LHCN-M2 (cell line): ENCODE measurements at regions not wholly inside any gene's neighbourhood (a gene's known extent, or its start where the extent isn't known, plus 50 kb on each side); places are given as distances from the start of the nearest gene placed in this dataset.
A peak's percentile ranks its signal among the peaks of the same experiment; 100 is the strongest.

ENCODE experiments used
- DNase-seq: peaks from one replicate; pipeline ENCODE4 v3.0.0-alpha.2; 2012; ENCODE audit warnings: low read depth

- no peak for DNase-seq
These were observed 237.0 kb upstream of the GRAMD2B start for GRCh38 chr5:126186210-126186609.

- peak; percentile 26 for DNase-seq
These were observed 234.4 kb upstream of the GRAMD2B start for GRCh38 chr5:126188804-126189203.

- DNase-seq, result no peak
These were observed 234.0 kb upstream of the GRAMD2B start for GRCh38 chr5:126189231-126189630.

- DNase-seq, result no peak
These were observed 233.3 kb upstream of the GRAMD2B start for GRCh38 chr5:126189862-126190261.

- DNase-seq, result no peak
These were observed 231.0 kb upstream of the GRAMD2B start for GRCh38 chr5:126192226-126192625.

GRCh38 chr5:126195410-126196100 is 227.7 kb upstream of the GRAMD2B start:
- no peak for DNase-seq

GRCh38 chr5:126198531-126198930 is 224.7 kb upstream of the GRAMD2B start:
- no peak for DNase-seq

GRCh38 chr5:126199467-126199866 is 223.7 kb upstream of the GRAMD2B start:
- DNase-seq, result no peak

- DNase-seq, result no peak
These were observed 214.5 kb upstream of the GRAMD2B start for GRCh38 chr5:126208691-126209090.

GRCh38 chr5:126210955-126211354 is 212.3 kb upstream of the GRAMD2B start:
- no peak for DNase-seq

GRCh38 chr5:126219616-126220015 is 203.6 kb upstream of the GRAMD2B start:
- no peak for DNase-seq

GRCh38 chr5:126220725-126221124 is 202.5 kb upstream of the GRAMD2B start:
- no peak for DNase-seq

- DNase-seq, result no peak
These were observed 194.3 kb upstream of the GRAMD2B start for GRCh38 chr5:126228934-126229333.

GRCh38 chr5:126233256-126233655 is 190.0 kb upstream of the GRAMD2B start:
- no peak for DNase-seq

- peak; percentile 53 for DNase-seq
These were observed 188.5 kb upstream of the GRAMD2B start for GRCh38 chr5:126234563-126235195.

GRCh38 chr5:126235628-126236027 is 187.6 kb upstream of the GRAMD2B start:
- DNase-seq, result no peak

GRCh38 chr5:126236994-126237393 is 186.2 kb upstream of the GRAMD2B start:
- DNase-seq, result no peak

- DNase-seq, result no peak
These were observed 174.6 kb upstream of the GRAMD2B start for GRCh38 chr5:126248611-126249010.

GRCh38 chr5:126251024-126251423 is 172.2 kb upstream of the GRAMD2B start:
- no peak for DNase-seq

GRCh38 chr5:126253406-126253805 is 169.8 kb upstream of the GRAMD2B start:
- no peak for DNase-seq

- DNase-seq, result no peak
These were observed 159.5 kb upstream of the GRAMD2B start for GRCh38 chr5:126263591-126264184.

GRCh38 chr5:126265917-126266316 is 157.3 kb upstream of the GRAMD2B start:
- no peak for DNase-seq

- DNase-seq, result peak; percentile 18
These were observed 155.8 kb upstream of the GRAMD2B start for GRCh38 chr5:126267438-126267837.
